Adrenal gland (tissue), 5 donors: ENCODE measurements at regions not wholly inside any gene's neighbourhood (a gene's known extent, or its start where the extent isn't known, plus 50 kb on each side); places are given as distances from the start of the nearest gene placed in this dataset.

Experiments
- POLR2A ChIP-seq, 2 donors: fragments of 450-650 bp; IDR thresholded peaks; one replicate each; pipeline ENCODE4 v1.6.1; 2017; ENCODE audit warnings: antibody characterized with exemption in 2 of 2, mild to moderate bottlenecking in 2 of 2, moderate library complexity in 1 of 2
- TF ChIP-seq, protein P1 (sequence below), 6 experiments: fragments of 450-650 bp in 4 of 6; fragments of 200-600 bp in 2 of 6; sonication (generic) in 1 of 6; IDR thresholded peaks; 1 replicate in 5 of 6; 2 replicates in 1 of 6; pipeline versions ENCODE4 v1.5.1 to v1.8.0; 2016 to 2021; ENCODE audit warnings: antibody characterized with exemption in 6 of 6, mild to moderate bottlenecking in 2 of 6, moderate library complexity in 1 of 6
- donor health status: DM: no; HTN: no; CAD: no.

DNA sequence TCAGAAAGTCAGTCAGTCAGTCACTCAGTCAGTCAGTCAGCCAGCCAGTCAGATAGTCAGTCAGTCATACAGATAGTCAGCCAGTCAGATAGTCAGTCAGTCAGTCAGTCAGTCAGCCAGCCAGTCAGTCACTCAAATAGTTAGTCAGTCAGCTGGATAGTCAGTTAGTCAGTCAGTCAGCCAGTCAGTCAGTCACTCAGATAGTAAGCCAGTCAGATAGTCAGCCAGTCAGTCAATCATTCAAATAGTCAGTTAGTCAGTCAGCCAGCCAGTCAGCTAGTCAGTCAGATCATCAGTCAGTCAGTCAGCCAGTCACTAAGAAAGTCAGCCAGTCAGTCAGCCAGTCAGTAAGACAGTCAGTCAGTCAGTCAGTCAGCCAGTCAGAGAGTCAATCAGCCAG, 477.1 kb downstream of the AGTPBP1 start:
- TF ChIP-seq POLR2A (IDR thresholded peaks at IDR 0.05): no peak
- TF ChIP-seq, protein P1, sequence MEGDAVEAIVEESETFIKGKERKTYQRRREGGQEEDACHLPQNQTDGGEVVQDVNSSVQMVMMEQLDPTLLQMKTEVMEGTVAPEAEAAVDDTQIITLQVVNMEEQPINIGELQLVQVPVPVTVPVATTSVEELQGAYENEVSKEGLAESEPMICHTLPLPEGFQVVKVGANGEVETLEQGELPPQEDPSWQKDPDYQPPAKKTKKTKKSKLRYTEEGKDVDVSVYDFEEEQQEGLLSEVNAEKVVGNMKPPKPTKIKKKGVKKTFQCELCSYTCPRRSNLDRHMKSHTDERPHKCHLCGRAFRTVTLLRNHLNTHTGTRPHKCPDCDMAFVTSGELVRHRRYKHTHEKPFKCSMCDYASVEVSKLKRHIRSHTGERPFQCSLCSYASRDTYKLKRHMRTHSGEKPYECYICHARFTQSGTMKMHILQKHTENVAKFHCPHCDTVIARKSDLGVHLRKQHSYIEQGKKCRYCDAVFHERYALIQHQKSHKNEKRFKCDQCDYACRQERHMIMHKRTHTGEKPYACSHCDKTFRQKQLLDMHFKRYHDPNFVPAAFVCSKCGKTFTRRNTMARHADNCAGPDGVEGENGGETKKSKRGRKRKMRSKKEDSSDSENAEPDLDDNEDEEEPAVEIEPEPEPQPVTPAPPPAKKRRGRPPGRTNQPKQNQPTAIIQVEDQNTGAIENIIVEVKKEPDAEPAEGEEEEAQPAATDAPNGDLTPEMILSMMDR (IDR thresholded peaks at IDR 0.05): no peak
